OCI-LY1 (cell line): ENCODE measurements at regions not wholly inside any gene's neighbourhood (a gene's known extent, or its start where the extent isn't known, plus 50 kb on each side); places are given as distances from the start of the nearest gene placed in this dataset.

ENCODE experiments used
- EZH2 ChIP-seq: fragments of 200-600 bp; sonication (generic), shearing (Covaris generic); IDR thresholded peaks from 2 replicates; pipeline ENCODE4 v1.8.0; 2017; ENCODE audit warnings: borderline replicate concordance, mixed run types, mild to moderate bottlenecking, antibody characterized with exemption, low read length, moderate library complexity, mixed read lengths
- TF ChIP-seq, protein P1 (sequence below): fragments of 200-600 bp; sonication (generic), shearing (Covaris generic); IDR thresholded peaks from 2 replicates; pipeline ENCODE4 v1.5.1; 2017; ENCODE audit warnings: mild to moderate bottlenecking, antibody characterized with exemption, low read length, moderate library complexity, mixed read lengths

DNA sequence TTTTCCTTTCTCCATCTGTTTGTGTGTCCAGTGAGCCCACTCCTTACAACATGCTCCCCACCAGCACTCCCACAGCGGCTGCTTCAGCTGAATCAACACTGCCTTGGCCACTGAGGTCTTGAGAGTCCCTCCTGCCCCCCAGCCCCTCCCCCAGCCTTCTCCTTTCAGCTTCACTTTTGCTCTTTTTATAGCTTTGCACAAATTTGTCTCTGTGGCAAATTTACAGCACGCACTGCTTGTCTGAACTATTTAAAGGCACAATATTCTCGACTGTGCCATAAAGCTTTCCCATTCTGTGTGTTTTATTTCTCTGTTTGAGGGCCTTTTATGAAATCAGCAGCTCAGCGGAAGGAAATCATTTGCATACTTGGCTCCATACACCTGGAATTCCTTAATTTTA, 579.3 kb downstream of the TOX3 start:
- TF ChIP-seq, protein P1, sequence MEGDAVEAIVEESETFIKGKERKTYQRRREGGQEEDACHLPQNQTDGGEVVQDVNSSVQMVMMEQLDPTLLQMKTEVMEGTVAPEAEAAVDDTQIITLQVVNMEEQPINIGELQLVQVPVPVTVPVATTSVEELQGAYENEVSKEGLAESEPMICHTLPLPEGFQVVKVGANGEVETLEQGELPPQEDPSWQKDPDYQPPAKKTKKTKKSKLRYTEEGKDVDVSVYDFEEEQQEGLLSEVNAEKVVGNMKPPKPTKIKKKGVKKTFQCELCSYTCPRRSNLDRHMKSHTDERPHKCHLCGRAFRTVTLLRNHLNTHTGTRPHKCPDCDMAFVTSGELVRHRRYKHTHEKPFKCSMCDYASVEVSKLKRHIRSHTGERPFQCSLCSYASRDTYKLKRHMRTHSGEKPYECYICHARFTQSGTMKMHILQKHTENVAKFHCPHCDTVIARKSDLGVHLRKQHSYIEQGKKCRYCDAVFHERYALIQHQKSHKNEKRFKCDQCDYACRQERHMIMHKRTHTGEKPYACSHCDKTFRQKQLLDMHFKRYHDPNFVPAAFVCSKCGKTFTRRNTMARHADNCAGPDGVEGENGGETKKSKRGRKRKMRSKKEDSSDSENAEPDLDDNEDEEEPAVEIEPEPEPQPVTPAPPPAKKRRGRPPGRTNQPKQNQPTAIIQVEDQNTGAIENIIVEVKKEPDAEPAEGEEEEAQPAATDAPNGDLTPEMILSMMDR: no peak
- no peak for TF ChIP-seq EZH2
